Fibroblast of lung (primary cell): ENCODE measurements at regions not wholly inside any gene's neighbourhood (a gene's known extent, or its start where the extent isn't known, plus 50 kb on each side); places are given as distances from the start of the nearest gene placed in this dataset.

Experiments used
- DNase-seq, 2 donors: peaks; one replicate each; pipeline versions ENCODE4 v3.0.0 to v3.0.0-alpha.2; 2010; ENCODE audit warnings: low read depth in 2 of 2
- H2AFZ ChIP-seq: 2 replicates; pipeline ENCODE4 v1.5.1; 2012; ENCODE audit warnings: low read length, control low read depth, inconsistent platforms
- H3K27ac ChIP-seq: 2 replicates; pipeline ENCODE4 v1.5.1; 2011; ENCODE audit warnings: low read length, control low read depth; ENCODE audit not compliant: insufficient read depth
- H3K27me3 ChIP-seq: 2 replicates; pipeline ENCODE4 v1.5.1; 2011; ENCODE audit warnings: mild to moderate bottlenecking, low read length; ENCODE audit not compliant: control insufficient read depth, insufficient read depth
- H3K36me3 ChIP-seq: 2 replicates; pipeline ENCODE4 v1.5.1; 2011; ENCODE audit warnings: low read length; ENCODE audit not compliant: control insufficient read depth, insufficient read depth
- H3K4me1 ChIP-seq: 2 replicates; pipeline ENCODE4 v1.5.1; 2011; ENCODE audit warnings: low read length; ENCODE audit not compliant: control insufficient read depth, insufficient read depth; ENCODE audit errors: extremely low read depth
- H3K4me2 ChIP-seq: 2 replicates; pipeline ENCODE4 v1.5.1; 2011; ENCODE audit warnings: low read length, control low read depth; ENCODE audit not compliant: insufficient read depth; ENCODE audit errors: extremely low read depth
- H3K4me3 ChIP-seq, 4 experiments: fragments of 200-600 bp in 1 of 4; sonication (generic) in 1 of 4; replicated peaks in 1 of 4; 2 replicates each; pipeline ENCODE4 v1.5.1; 2011 to 2016; ENCODE audit warnings: low read length in 4 of 4, low read depth in 3 of 4, mild to moderate bottlenecking in 3 of 4, control low read depth in 2 of 4, inconsistent platforms in 1 of 4, mixed read lengths in 1 of 4; ENCODE audit not compliant: insufficient read depth in 1 of 4; ENCODE audit errors: control extremely low read depth in 1 of 4
- H3K79me2 ChIP-seq: 2 replicates; pipeline ENCODE4 v1.5.1; 2012; ENCODE audit warnings: mild to moderate bottlenecking, low read length, inconsistent platforms; ENCODE audit not compliant: control insufficient read depth, insufficient read depth
- H3K9ac ChIP-seq: 2 replicates; pipeline ENCODE4 v1.5.1; 2011; ENCODE audit warnings: mild to moderate bottlenecking, low read length, control low read depth; ENCODE audit not compliant: insufficient read depth
- H3K9me3 ChIP-seq: 2 replicates; pipeline ENCODE4 v1.5.1; 2012; ENCODE audit warnings: low read depth, low read length; ENCODE audit not compliant: control insufficient read depth, insufficient read depth
- H4K20me1 ChIP-seq: 2 replicates; pipeline ENCODE4 v1.5.1; 2011; ENCODE audit warnings: low read length; ENCODE audit not compliant: control insufficient read depth, insufficient read depth; ENCODE audit errors: extremely low read depth
- EZH2 ChIP-seq: IDR thresholded peaks from 2 replicates; pipeline ENCODE4 v1.5.1; 2012; ENCODE audit warnings: low read length, control low read depth, mild to moderate bottlenecking; ENCODE audit errors: missing control alignments
- TF ChIP-seq, protein P1 (sequence below), 2 donors: IDR thresholded peaks in 1 of 2; conservative IDR thresholded peaks in 1 of 2; 1 replicate in 1 of 2; 2 replicates in 1 of 2; pipeline ENCODE4 v1.5.1; 2011 to 2012; ENCODE audit warnings: low read length in 2 of 2, control low read depth in 1 of 2, inconsistent platforms in 1 of 2, low read depth in 1 of 2, mild to moderate bottlenecking in 1 of 2

DNA sequence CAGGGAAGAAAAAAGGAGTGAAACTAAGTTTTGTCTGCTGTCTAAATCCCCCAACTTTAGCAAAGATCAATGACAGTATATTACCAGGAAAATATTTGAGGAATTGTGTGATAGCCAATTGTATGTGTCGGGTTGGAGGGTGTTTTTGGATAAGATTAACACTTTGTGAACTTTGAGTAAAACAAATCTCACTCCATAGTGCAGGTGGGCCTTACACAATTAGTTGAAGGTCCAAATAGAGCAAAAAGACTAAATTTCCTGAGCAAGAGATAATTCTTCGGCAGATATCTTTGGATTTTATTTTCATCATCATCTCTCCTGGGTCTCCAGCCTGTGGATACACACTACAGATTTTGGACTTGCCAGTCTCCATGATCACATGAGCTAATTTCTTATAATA is 152.8 kb upstream of the CWC22 start:
- Histone ChIP-seq H3K9ac (no peak overlapping the region), H3K4me2 (no peak overlapping the region), H2AFZ (no peak overlapping the region), H3K4me1 (no peaks in the 10 kb centered on the region), H3K27ac (no peak overlapping the region), H3K4me3 (no peak overlapping the region), H3K9me3 (no peaks in the 10 kb centered on the region), H3K79me2 (no peaks in the 10 kb centered on the region), H3K27me3 (no peaks in the 10 kb centered on the region), H4K20me1 (no peaks in the 10 kb centered on the region), H3K36me3 (no peaks in the 10 kb centered on the region)
- no peak for TF ChIP-seq EZH2
- TF ChIP-seq, protein P1, sequence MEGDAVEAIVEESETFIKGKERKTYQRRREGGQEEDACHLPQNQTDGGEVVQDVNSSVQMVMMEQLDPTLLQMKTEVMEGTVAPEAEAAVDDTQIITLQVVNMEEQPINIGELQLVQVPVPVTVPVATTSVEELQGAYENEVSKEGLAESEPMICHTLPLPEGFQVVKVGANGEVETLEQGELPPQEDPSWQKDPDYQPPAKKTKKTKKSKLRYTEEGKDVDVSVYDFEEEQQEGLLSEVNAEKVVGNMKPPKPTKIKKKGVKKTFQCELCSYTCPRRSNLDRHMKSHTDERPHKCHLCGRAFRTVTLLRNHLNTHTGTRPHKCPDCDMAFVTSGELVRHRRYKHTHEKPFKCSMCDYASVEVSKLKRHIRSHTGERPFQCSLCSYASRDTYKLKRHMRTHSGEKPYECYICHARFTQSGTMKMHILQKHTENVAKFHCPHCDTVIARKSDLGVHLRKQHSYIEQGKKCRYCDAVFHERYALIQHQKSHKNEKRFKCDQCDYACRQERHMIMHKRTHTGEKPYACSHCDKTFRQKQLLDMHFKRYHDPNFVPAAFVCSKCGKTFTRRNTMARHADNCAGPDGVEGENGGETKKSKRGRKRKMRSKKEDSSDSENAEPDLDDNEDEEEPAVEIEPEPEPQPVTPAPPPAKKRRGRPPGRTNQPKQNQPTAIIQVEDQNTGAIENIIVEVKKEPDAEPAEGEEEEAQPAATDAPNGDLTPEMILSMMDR (conservative IDR thresholded peaks at IDR 0.05 in 1 of 2, IDR thresholded peaks at IDR 0.05 in 1 of 2; ENCODE audit: low read depth in 1 of 2, low read length in 2 of 2): no peak
- no peak for DNase-seq

DNA sequence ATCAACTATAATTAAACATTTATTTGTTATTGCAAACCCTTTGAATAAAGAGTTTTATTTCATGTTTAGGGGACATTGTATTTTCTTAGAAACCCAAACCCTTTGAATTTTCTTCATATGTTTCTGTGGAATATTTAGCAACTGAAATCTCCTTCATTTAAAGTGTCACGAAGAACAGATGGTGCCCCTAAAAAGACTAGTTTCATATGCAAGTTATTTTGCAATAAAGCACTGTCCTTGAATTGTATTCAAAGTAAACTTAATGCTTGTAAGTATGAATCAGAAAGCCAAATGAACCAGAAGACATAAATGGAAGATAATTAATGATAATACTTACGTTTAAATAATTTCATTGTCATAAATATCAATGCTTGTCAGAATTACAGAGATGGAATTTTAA is 151.9 kb upstream of the CWC22 start:
- H4K20me1 ChIP-seq: no peaks in the 10 kb centered on the region
- no peak overlapping the region for H3K4me2 ChIP-seq
- H3K4me3 ChIP-seq: no peak overlapping the region
- no peak overlapping the region for H3K27ac ChIP-seq
- H3K79me2 ChIP-seq: no peaks in the 10 kb centered on the region
- H2AFZ ChIP-seq: no peak overlapping the region
- peak in 1 of 2 donors; percentile 41 for DNase-seq
- no peaks in the 10 kb centered on the region for H3K27me3 ChIP-seq
- H3K4me1 ChIP-seq: no peaks in the 10 kb centered on the region
- no peak overlapping the region for H3K9ac ChIP-seq
- TF ChIP-seq EZH2: no peak
- TF ChIP-seq, protein P1 (conservative IDR thresholded peaks at IDR 0.05 in 1 of 2, IDR thresholded peaks at IDR 0.05 in 1 of 2; ENCODE audit: low read depth in 1 of 2, low read length in 2 of 2): no peak
- H3K9me3 ChIP-seq: no peaks in the 10 kb centered on the region
- H3K36me3 ChIP-seq: no peaks in the 10 kb centered on the region

DNA sequence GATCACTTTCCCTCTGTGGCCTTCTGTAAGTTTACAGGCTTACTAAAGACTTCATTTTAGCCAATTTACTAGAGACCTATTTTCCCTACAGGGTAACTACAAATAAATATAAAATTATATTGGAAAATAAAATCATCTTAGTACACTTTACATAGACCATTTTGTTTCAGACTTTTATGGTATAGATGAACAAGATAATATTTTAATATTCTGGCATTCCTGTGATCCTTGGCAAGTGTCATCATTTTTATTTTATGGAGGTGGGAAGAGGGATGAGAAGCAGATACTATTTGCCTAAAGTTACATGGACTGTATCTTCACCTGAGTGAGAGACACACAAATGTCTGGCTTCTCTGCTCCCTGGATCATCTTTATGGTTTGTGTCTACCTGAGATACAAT is 149.6 kb upstream of the CWC22 start:
- no peaks in the 10 kb centered on the region for H4K20me1 ChIP-seq
- no peaks in the 10 kb centered on the region for H3K9me3 ChIP-seq
- no peak overlapping the region for H3K9ac ChIP-seq
- no peaks in the 10 kb centered on the region for H3K36me3 ChIP-seq
- H3K4me2 ChIP-seq: no peak overlapping the region
- H3K4me3 ChIP-seq: no peak overlapping the region
- DNase-seq: no peak
- H3K27ac ChIP-seq: no peak overlapping the region
- no peaks in the 10 kb centered on the region for H3K79me2 ChIP-seq
- no peaks in the 10 kb centered on the region for H3K27me3 ChIP-seq
- TF ChIP-seq, protein P1 (conservative IDR thresholded peaks at IDR 0.05 in 1 of 2, IDR thresholded peaks at IDR 0.05 in 1 of 2; ENCODE audit: low read depth in 1 of 2, low read length in 2 of 2): no peak
- TF ChIP-seq EZH2: no peak
- H2AFZ ChIP-seq: no peak overlapping the region
- no peaks in the 10 kb centered on the region for H3K4me1 ChIP-seq
